Fibroblast of skin of abdomen (primary cell): ENCODE measurements at regions not wholly inside any gene's neighbourhood (a gene's known extent, or its start where the extent isn't known, plus 50 kb on each side); places are given as distances from the start of the nearest gene placed in this dataset.
"Not testable (repeated sequence)": the region's sequence is repeated elsewhere in the genome, so short reads cannot be mapped to it uniquely, and the experiment has no call there.

Source experiments
- DNase-seq: peaks from one replicate; pipeline ENCODE4 v3.0.0-alpha.2; 2013

DNA sequence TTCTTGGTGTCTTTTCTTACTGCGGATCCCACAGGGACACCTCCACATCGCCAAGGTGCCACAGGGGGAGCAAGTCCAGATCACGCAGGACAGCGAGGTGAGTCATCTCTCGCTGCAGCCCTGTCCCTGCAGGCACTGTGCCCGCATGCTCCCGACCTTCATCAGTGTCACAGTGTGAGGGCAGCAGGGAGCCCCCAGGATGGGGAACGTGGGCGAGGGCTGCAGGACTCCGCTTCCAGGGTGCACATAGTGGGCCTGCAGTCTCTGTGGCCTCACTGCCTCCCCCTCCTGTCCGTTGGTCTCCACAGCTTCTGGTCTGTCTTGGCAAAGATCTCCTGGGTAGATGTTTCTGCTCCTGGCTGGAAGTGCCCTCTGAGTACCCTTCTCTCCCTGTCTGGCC lies 78.0 kb downstream of the NPIPB11 start:
- not testable (repeated sequence) for DNase-seq

DNA sequence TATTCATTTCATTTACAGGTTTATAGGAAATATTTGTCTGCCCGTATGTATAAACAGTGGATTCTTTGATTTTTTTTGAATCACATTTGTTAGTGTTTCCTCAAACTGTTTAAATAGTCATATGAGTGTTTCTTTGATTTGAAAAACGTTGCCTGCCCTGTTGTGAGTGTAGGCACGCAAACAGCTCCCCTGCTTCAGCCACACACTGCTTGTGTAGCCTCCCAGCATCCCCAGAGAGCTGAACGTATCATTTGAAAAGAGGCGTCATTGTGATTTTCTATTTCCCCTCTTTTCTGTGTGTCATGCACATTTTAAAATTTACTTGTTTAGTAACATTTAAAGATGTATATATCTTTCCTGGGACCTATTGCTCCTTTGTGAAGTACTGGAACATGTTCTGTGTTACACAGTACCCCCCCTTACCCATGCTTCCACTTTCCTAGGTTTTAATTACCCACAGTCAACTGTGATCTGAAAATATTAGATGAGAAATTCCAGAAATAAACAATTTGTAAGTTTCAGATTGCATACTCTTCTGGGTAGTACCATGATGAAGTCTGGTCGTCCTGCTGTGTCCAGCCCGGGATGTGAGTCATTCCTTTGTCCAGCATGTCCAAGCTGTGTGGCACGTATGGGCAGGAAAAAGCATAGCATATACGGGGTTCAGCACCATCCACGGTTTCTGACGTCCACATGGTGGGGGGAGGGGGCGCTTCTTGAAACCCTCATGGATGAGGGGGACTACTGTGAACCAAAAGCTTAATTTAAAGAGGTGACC lies 78.7 kb downstream of the NPIPB11 start:
- not testable (repeated sequence) for DNase-seq

DNA sequence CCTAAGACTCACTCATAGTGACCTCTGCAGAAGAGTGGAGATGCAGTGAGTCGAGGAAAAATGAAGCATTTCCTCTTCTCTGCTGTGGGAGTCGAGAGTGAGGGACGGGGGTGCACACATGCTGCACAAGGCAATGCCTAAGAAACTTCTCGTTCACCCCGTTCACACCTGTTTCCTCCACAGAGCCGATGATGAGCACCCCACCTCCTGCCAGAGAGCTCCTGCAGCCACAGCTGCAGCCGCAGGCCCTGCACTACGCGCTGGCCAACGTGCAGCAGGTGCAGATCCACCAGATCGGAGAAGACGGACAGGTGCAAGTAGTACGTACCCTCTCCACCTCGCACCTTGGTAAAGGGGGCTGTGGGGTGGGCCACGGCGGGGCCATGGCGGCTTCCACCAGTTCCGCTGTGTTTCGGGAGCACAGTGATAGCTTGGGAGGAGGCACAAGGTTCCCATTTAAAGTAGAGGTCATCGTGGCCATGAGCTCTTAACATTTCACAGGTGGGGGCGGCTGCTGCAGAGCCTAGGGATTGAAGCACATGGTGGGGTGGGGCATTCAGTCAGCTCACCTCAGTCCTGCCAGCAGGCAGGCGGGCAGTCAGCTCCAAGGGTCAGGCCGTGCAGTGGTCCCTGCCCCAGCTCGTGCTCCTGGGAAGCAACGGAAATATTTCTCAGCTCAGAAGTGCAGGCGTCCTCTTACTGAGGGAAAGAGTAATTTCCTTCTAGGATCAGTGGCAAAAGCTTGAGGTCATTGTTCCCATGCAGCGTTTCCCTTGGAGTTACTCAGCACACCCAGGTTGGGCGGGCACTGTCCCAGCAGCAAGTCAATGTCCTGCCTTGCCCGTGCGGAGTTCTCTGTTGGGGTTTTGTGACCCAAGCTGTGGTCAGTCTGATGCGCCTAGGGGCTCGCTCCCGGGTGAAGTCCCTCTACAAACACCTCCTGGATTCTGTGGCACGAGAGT lies 80.1 kb downstream of the NPIPB11 start:
- not testable (repeated sequence) for DNase-seq

DNA sequence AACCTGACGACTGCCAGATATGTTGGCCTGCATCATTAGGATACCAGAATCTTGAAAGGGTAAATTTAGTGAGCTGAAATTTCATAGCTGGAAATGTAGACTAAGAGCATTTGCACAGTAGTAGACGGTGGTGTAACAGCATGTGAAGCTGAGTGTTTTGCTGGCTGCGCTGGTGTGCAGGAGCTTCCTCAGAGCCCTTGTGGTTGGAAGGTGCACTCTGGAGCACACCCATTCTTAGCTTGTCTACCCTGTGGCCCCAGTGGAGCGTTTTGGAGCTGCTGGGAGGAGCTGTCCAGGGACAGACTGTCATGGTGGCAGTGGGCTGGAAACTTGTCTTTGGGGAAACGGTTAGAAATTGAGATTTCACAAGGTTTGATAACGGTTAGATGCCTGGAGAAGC lies 82.8 kb downstream of the NPIPB11 start:
- not testable (repeated sequence) for DNase-seq

DNA sequence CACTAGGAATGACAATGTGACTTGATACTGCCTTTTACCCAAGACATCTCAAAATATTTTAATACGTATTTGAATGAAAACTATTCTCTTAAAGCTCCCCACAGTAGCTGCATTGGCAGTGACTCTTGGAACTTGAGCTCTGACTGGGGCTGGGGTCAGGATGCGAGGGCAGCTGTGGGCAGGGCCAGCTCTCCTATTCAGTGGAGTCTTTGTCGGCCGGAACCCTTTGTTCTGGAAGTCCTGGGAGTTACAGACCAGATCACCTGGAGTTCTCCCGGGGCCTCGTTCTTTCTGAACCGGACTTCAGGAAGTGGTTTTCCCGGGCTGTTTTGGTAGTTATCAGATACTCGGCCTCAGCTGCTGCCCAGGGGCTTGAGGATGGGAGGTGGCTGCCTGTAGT lies 84.9 kb downstream of the NPIPB11 start:
- no peak for DNase-seq

DNA sequence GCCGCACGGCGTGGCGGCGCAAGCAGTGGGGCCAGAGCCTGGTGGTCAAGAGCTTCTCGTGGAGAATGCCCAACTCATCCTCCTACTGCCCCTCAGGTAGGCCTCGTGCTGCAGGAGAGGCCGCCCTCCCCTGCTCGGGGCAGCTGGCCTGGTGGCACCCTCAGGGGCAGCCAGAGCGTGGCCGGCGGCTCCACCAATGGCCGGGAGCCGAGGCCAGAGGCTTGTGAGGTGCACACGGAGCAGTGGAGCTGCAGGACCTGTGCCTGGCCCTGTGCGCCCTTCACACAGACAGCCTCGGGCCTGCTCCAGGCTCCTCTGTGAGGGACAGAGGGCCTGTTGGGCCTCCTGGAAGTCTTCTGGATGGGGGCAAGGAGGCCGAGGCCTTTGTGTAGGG lies 85.5 kb downstream of the NPIPB11 start:
- DNase-seq = no peak

DNA sequence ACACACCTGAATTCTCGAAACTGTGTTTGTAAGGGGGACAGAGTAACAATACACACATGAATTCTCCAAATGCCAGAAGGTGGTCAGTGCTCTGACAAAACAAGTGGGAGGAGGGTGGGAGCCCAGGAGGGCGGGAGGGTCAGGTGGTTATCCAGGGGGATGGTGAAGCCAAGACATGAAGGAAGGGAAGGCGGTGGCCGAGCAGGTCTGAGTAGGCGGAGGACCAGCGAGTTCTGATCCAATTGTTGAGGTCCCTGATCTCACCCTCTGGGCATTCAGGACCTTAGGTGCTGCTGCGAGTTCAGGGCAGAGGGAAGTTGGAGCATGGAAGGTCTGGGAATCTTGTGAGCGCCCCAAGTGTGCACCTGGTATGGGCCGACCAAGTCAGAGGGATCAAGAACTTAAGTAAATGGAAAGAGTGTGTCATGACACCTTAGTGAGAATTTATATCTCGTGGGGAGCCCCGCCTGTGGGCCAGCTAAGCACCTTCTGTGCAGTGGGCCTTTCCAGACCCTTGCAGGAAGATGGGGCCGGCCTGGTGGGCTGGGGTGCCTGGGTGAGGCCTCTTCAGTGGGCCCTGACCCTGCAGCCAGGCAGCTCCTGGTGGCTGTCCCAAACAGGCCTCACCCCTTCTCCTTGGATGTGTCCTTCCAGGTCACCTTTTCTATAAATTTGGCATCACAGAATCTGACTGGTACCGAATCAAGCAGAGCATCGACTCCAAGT lies 86.1 kb downstream of the NPIPB11 start:
- DNase-seq = no peak

- DNase-seq = no peak
Observed at GRCh38 chr16:29319726-29320125, 86.8 kb downstream of the NPIPB11 start.

DNA sequence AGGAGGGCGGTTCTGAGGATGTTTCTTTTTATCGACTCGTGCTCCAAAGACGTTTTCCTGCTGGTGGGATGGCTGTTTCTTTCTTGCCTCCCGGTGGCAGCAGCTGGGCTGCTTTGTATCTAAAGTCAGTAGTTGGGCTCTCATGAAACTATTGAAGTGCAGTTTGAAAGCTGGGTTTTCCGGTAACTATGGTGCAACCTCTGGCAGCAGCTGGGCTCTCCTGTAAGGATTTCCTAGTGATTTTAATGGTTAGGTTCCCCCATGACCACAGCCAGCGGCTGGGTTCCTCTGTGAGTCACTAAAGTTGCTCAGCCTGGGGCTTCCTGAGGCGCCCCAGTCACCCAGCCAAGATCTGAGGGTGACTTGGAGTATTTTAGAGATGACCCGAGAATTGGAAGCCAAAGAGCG lies 87.9 kb downstream of the NPIPB11 start:
- DNase-seq = peak; percentile 56

GRCh38 chr16:29318037-29318436 lies 88.5 kb downstream of the NPIPB11 start:
- no peak for DNase-seq

DNA sequence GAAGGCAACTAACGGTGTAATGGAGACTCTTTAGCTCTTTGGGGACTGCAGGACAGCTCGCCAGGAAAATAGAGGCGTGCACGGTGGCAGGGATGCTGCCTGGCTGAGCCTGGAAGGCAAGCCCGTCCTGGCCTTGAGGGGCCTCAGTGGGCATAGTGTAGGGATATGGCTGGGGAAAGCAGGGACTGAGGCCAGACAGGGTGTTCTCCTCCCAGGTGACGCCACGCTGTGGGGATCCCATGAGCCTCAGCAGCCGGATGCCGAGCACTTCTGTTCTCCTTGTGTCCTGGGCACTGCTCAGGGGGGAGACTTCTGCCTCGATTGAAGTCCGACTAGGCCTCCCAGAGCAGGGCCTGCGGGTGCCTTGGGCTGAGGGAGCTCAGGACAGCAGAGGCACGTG lies 89.2 kb downstream of the NPIPB11 start:
- DNase-seq = no peak

DNA sequence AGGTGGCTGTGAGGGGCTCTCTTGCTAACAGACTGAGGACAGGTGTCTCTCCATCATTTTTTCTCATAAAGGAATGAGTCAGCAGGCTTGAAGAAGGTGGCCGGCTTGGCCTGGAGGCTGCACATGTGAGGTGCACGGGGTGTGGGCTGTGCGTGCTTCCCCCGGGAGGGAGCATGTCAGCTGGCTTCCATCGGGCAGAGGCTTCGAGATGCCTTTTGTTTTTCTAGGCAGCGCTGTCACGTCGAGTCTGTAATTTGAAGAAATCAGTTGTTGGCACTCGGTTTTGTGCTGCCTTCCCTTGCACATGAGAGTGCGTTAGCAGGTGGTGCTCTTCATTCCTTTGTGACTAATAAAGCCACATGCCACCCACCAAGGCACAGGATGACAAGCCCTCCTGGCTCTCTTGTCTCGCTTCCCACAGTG lies 89.7 kb downstream of the NPIPB11 start:
- DNase-seq = no peak

- DNase-seq = no peak
Observed at GRCh38 chr16:29315916-29316517, 90.5 kb downstream of the NPIPB11 start.

GRCh38 chr16:29315046-29315445 lies 91.5 kb downstream of the NPIPB11 start:
- no peak for DNase-seq

DNA sequence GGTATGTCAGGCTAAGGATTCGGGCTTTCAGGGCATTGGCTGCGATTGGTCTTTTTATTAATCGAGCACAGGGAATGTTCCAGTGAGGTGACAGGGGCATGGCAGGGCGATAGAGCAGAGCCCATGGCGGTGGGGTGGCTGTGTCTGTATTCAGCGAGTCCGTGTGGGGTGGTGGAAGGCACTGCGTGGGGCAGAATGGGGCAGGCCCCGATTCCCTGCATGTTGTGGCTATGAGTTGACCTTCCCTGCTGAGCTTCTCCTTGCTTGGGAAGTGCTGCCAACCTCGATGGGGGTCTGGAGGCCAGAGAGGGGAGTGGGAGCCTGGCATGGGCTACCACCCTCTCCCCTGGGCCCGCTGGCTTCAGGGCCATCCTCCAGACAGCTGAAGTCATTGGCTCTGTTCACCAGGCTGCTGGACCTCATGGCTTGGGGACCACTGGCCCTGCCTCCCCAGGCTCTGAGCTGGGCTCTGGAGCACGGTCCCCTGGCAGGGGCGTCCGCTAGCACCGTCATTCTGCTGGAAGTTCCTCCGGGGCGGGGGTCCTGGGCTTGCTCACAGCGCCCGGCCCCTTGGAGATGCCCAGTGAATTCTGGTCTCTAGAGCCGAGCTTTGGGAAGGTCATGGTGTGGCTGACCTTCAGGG lies 92.1 kb downstream of the NPIPB11 start:
- DNase-seq = no peak

- no peak for DNase-seq
Observed at GRCh38 chr16:29313559-29314048, 92.9 kb downstream of the NPIPB11 start.

DNA sequence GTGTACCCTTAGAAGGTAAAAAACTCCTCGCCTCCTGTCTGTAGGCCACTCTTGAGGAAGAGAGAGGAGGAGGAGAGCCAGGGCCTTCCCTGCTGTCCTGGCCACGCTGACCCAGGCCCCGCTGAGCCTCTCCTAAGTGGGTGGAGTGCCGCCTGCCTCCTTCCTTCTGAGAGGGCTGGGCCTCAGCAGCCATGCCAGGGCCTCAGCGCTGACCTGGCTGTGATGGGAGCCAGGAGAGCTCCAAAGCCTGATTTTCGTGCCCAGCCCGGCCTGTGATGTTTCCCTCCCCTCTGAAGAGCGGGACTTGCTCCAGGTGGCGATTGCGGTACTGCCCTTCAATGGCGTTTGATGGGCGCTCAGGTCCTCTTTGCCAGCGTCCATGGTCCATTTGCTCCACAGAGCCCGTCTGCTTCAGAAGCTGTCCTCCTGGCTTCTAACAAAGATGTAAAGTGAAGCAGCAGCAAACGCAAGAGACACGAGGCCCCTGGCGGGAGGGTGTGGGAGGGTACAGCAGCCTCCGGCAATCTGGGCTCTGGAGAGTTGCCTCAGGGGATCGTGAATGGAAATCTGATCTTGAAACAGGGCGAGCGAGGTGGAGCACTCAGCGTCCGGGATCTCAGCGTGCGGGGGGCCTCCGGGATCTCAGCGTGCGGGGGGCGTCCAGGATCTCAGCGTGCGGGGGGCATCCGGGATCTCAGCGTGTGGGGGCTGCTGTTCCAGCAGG lies 93.5 kb downstream of the NPIPB11 start:
- no peak for DNase-seq

GRCh38 chr16:29312345-29312675 lies 94.2 kb downstream of the NPIPB11 start:
- DNase-seq = not testable (repeated sequence)

GRCh38 chr16:29311461-29312344 lies 94.8 kb downstream of the NPIPB11 start:
- DNase-seq = no peak

DNA sequence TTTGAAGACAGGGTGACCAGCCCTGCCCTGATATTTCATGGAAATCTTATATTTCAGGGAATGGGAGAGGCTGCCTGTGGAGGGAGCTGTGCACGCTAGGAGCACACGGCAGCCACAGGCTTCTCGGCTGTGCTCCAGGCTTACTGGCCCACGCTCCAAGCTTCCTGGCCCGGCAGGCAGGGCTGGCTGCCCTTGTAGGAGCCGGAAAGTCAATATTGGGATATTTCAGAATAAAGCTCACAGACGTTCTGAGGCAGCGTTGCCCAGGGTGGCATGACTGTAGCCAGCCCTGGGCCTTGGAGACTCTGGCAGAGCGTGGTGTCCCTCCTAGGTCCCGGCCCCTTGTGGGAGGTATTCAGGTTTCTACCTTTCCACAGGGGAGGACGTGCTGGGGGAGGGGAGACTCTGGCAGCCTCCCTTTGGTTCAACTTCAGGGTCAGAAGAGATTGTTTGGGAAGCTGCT lies 95.6 kb downstream of the NPIPB11 start:
- no peak for DNase-seq
